22Rv1 (cell line): ENCODE measurements at regions not wholly inside any gene's neighbourhood (a gene's known extent, or its start where the extent isn't known, plus 50 kb on each side); places are given as distances from the start of the nearest gene placed in this dataset.

ENCODE experiments used
- ZFX ChIP-seq: fragments of 450-650 bp; IDR thresholded peaks from 2 replicates; pipeline ENCODE4 v1.6.1; 2017; ENCODE audit warnings: antibody characterized with exemption, borderline replicate concordance
- TF ChIP-seq, protein P1 (sequence below): fragments of 450-650 bp; IDR thresholded peaks from 2 replicates; pipeline ENCODE4 v1.5.1; 2017; ENCODE audit warnings: mild to moderate bottlenecking

DNA sequence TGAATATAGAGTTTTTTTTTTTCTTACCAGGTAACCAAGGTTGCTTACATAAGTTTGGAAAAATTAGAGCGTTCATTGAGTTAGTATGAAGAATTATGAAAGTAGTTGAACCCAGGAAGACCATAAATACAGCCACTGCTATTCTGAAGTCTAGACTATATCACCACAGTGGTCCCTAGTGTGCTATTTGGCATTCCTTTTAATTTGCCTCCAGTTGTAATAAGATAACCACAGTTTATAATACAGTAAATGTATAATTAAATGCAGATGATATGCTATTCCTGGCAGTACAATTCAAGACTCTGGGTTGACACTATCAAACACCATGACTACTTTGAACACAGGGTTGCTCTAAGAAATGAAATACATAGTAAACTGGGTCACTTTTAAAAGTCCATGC, 270.5 kb downstream of the BRINP2 start:
- TF ChIP-seq, protein P1, sequence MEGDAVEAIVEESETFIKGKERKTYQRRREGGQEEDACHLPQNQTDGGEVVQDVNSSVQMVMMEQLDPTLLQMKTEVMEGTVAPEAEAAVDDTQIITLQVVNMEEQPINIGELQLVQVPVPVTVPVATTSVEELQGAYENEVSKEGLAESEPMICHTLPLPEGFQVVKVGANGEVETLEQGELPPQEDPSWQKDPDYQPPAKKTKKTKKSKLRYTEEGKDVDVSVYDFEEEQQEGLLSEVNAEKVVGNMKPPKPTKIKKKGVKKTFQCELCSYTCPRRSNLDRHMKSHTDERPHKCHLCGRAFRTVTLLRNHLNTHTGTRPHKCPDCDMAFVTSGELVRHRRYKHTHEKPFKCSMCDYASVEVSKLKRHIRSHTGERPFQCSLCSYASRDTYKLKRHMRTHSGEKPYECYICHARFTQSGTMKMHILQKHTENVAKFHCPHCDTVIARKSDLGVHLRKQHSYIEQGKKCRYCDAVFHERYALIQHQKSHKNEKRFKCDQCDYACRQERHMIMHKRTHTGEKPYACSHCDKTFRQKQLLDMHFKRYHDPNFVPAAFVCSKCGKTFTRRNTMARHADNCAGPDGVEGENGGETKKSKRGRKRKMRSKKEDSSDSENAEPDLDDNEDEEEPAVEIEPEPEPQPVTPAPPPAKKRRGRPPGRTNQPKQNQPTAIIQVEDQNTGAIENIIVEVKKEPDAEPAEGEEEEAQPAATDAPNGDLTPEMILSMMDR: no peak
- TF ChIP-seq ZFX: no peak
